ENCODE measurements at regions not wholly inside any gene's neighbourhood (a gene's known extent, or its start where the extent isn't known, plus 50 kb on each side); places are given as distances from the start of the nearest gene placed in this dataset.
"Not testable (repeated sequence)": the region's sequence is repeated elsewhere in the genome, so short reads cannot be mapped to it uniquely, and the experiment has no call there.

DNA sequence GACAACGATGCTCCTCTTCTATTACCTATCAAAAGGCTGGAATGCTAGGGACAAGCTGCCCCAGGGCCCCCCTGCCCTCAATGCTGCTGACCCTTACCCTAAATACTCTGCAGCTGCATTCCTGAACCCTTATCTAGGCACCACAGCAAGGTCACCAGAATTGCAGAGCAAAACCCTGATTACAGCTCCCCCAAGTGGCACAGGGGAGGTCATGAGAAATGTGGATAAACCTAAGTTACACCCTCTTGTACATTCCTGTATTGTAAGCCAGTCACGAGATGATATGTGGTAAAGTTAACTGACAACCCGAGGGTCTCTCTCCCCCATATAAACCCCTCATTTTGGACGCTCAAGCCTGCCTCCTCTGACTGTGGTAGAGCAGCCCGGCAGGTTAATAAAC is 411.8 kb upstream of the STXBP6 start:
- no peak for DNase-seq
- Histone ChIP-seq H3K9me3 (no peaks in the 10 kb centered on the region), H3K27ac (no peak overlapping the region), H3K4me3 (no peak overlapping the region), H3K36me3 (no peaks in the 10 kb centered on the region), H3K27me3 (no peaks in the 10 kb centered on the region), H3K4me1 (no peaks in the 10 kb centered on the region), H3K9ac (ENCODE audit: low read depth in 2 of 2, low read length in 2 of 2) (no peak overlapping the region)
- intact Hi-C loops (cut with DNase I): no loop called here
- no peak for TF ChIP-seq CTCF (IDR thresholded peaks at IDR 0.05)

DNA sequence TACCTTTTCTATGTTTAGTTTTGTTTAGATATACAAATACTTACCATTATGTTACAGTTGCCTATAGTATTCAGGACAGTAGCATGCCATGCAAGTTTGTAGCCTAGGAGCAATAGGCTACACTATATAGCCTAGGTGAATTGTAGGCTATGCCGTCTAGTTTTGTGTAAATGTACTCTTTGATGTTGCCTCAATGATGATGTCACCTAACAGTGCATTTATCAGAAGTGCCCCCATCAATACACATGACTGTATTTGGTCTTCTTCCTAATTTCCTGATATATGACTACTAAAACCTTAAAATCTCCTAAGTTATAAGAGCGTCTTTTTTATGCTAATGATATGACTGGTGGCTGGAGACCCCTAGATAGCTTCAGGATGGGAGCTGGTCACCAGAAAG is 394.4 kb upstream of the STXBP6 start:
- no peak for DNase-seq
- Histone ChIP-seq H3K36me3 (no peaks in the 10 kb centered on the region), H3K27me3 (no peaks in the 10 kb centered on the region), H3K27ac (no peak overlapping the region), H3K4me1 (no peaks in the 10 kb centered on the region), H3K9me3 (no peaks in the 10 kb centered on the region), H3K9ac (ENCODE audit: low read depth in 2 of 2, low read length in 2 of 2) (no peak overlapping the region), H3K4me3 (no peak overlapping the region)
- no peak for TF ChIP-seq CTCF (IDR thresholded peaks at IDR 0.05)
- intact Hi-C loops (cut with DNase I): no loop called here

- H3K9me3 ChIP-seq; H3K4me1 ChIP-seq; H3K9ac ChIP-seq (ENCODE audit: low read depth in 2 of 2, low read length in 2 of 2); DNase-seq; intact Hi-C loops (cut with DNase I); H3K27ac ChIP-seq; H3K36me3 ChIP-seq; H3K4me3 ChIP-seq; H3K27me3 ChIP-seq: not testable (repeated sequence)
Measured at GRCh38 chr14:25440382-25440781, 390.4 kb upstream of the STXBP6 start.

GRCh38 chr14:25436906-25437305 is 387.0 kb upstream of the STXBP6 start:
- Histone ChIP-seq H3K9me3 (no peaks in the 10 kb centered on the region), H3K4me3 (no peak overlapping the region)

GRCh38 chr14:25436288-25436875 is 386.4 kb upstream of the STXBP6 start:
- no peaks in the 10 kb centered on the region for H3K27me3 ChIP-seq
- H3K36me3 ChIP-seq: no peaks in the 10 kb centered on the region
- no peak for DNase-seq
- H3K27ac ChIP-seq: no peak overlapping the region
- TF ChIP-seq CTCF (IDR thresholded peaks at IDR 0.05): no peak
- intact Hi-C loops (cut with DNase I): no loop called here
- H3K9ac ChIP-seq (ENCODE audit: low read depth in 2 of 2, low read length in 2 of 2): no peak overlapping the region
- no peak overlapping the region for H3K4me3 ChIP-seq
- H3K9me3 ChIP-seq: no peaks in the 10 kb centered on the region
- no peaks in the 10 kb centered on the region for H3K4me1 ChIP-seq

More at GRCh38 chr14:25436906-25437305, 387.0 kb upstream of the STXBP6 start:
- Histone ChIP-seq H3K36me3 (no peaks in the 10 kb centered on the region), H3K4me1 (no peaks in the 10 kb centered on the region), H3K27me3 (no peaks in the 10 kb centered on the region), H3K9ac (ENCODE audit: low read depth in 2 of 2, low read length in 2 of 2) (no peak overlapping the region), H3K27ac (no peak overlapping the region)
- TF ChIP-seq CTCF (IDR thresholded peaks at IDR 0.05): no peak
- no peak for DNase-seq
- intact Hi-C loops (cut with DNase I): no loop called here

DNA sequence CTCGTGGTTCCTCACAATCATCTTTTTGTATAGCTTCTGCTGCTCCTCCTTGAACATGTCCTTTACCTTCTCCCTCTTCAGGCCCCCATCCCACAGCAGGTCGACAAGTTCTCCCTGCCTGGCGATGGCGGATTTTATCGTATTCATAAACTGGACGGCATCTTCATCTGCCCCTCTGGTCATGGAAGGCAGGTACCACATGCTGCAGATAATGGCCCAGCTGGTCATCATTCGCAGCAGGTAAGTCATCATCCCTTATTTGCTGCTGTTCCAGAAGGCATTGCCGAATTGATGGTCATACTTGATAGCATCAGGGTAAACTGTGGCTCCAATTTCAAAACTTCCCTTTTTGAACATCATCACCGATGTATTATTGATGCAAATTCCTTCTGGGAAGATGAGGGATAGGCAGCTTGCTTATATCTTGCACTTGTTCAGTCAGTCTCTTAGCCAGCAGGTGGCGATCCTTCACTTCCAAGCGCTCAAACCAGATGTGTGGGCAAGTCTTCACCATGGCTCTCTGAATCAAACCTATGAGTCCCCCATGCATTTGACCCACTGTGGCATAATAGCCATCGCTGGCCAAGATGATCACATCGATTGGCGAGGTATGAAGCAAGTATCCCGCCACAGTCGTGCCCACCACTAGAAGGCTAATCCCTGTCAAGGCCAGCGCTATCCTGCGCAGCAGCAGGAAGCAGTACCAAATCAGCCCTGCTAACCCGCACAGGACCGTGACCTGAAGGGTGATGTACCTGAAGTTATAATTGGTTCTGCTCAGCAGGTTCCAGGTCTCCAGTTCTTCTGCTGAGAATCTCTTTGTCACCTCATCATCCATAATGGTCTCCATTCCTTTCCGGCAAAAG is 381.5 kb upstream of the STXBP6 start:
- H3K36me3 ChIP-seq: no peaks in the 10 kb centered on the region
- H3K4me3 ChIP-seq: no peak overlapping the region
- peak; percentile 16 for TF ChIP-seq CTCF (IDR thresholded peaks at IDR 0.05)
- intact Hi-C loops (cut with DNase I): loop anchor here (5.0 kb wide), 1 partner anchor 106 kb away; no protein-coding TSS in a partner anchor
- H3K27ac ChIP-seq: no peak overlapping the region
- H3K4me1 ChIP-seq: no peaks in the 10 kb centered on the region
- H3K9ac ChIP-seq (ENCODE audit: low read depth in 2 of 2, low read length in 2 of 2): no peak overlapping the region
- H3K9me3 ChIP-seq: no peaks in the 10 kb centered on the region
- DNase-seq: peak; percentile 31
- H3K27me3 ChIP-seq: no peaks in the 10 kb centered on the region

Measured in colonic mucosa (tissue), 4 donors.